ENCODE measurements at regions not wholly inside any gene's neighbourhood (a gene's known extent, or its start where the extent isn't known, plus 50 kb on each side); places are given as distances from the start of the nearest gene placed in this dataset.
A peak's percentile ranks its signal among the peaks of the same experiment; 100 is the strongest.
"Not testable (repeated sequence)": the region's sequence is repeated elsewhere in the genome, so short reads cannot be mapped to it uniquely, and the experiment has no call there.

DNA sequence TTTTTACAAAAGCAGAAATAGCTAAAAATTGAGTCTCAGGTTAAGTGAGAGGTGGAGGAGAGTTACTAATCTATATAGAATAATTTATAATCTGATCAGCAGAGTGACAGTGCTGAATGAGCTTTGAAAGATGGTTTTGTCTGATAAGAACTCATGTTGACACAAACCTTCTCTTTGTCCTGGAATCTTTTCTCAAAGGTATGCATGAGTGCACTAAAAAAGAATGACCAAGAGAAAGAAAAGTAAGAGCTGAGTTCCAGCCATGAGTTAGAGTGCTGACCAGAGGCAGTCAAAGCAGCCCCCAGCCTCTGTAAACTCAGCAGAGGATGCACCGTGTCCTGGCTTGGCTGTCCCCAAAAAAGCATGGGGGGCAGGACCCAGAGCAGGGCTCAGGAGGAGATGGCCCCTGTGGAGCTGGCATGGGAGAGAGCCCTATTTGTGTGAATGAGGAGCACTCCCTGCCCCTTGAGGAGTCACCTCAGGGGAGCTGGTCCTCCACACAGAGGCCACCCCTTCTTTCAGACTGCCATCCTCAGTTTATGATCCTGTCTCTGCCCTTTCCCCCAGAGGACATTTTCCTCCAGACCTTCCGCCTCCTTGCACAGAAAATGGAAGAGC is 129.8 kb downstream of the SEC23A start:
- no peak for DNase-seq

DNA sequence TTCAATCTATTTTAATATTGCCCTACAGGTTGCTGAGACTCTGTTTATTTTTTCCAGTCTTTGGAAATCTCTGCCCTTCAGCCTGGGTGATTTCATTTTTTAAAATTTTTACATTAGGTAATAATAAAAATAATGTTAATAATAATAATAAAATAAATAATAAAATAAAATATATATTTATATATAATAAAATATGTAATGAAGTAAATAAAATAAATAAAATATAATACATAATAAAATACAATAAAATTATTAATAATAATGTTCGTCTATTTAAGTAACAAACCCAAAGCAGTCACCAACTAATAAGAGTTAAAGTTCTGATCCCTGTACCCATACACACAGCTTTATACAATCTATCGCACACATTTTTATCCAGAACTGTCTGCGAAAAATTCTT is 130.5 kb downstream of the SEC23A start:
- DNase-seq = no peak

DNA sequence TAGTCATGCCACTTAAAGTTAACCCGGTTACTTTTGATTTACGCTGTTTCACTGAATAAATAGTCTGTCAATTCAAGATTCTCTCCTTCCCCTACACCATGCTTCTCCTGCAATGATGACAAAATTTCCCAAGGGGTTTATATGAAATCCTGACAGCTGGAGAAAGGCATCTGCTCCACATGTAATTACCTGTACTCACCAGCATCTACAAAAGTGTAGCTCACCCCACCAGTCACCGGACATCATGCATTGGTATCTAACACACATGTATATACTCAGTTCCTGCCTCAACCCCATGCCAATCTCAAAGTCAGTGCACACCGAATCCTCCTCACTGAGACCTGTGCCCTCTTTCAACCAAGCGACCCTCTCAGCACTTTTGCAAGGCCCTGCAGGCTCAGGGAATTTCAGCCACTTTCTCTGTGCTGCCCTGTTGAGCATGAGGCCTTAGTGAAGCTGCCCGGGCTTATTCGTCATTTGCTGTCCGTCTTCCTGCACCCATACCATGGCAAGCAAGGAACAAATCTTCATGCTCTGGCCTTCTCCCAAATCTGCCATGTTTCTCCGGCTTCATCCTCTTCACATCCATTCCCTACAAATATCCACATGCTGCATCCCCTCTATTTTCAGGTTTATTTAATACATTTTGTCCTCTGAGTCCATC is 131.6 kb downstream of the SEC23A start:
- no peak for DNase-seq

- DNase-seq = no peak
Measured at GRCh38 chr14:38964630-38965029, 138.4 kb downstream of the SEC23A start.

- no peak for DNase-seq
Measured at GRCh38 chr14:38960946-38961531, 142.0 kb downstream of the SEC23A start.

DNA sequence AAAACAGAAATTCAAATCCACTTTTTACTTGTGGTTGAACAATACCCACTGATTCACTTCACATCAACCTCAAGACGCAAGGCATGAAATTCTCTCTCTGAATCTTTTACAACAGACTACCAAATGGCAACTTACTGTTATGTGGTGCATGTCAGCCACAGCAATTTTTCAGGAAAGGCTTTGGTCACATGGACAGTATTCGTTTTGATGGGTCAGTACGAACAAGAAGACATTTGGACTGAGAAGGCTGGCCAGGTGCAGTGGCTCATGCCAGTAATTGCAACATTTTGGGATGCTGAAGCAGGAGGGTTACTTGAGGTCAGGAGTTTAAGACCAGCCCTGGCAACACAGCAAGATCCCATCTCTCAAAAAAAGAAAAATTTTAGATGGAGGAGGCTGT is 144.0 kb downstream of the SEC23A start:
- DNase-seq = no peak

- DNase-seq = peak; percentile 2
Measured at GRCh38 chr14:38958589-38958988, 144.4 kb downstream of the SEC23A start.

GRCh38 chr14:38951451-38951850 is 151.6 kb downstream of the SEC23A start:
- DNase-seq = no peak

GRCh38 chr14:38950676-38951075 is 152.4 kb downstream of the SEC23A start:
- DNase-seq = no peak

- DNase-seq = no peak
Measured at GRCh38 chr14:38948576-38948975, 154.5 kb downstream of the SEC23A start.

DNA sequence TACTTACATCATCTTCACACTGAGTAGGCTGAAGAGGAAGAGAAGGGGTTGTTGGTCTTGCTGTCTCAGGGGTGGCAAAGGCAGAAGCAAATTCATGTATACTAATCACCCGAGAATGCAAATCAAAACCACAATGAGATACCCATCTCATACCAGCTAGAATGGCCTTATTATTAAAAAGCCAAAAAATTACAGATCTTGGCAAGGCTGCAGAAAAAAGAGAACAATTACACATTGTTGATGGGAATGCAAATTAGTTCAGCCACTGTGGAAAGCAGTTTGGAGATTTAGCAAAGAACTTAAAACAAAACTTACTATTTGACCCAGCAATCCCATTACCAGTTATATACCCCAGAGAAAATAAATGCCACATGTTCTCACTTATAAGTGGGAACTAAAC is 154.9 kb downstream of the SEC23A start:
- no peak for DNase-seq

- DNase-seq = no peak
Measured at GRCh38 chr14:38947343-38947742, 155.7 kb downstream of the SEC23A start.

GRCh38 chr14:38944691-38945090 is 158.3 kb downstream of the SEC23A start:
- DNase-seq = no peak

DNA sequence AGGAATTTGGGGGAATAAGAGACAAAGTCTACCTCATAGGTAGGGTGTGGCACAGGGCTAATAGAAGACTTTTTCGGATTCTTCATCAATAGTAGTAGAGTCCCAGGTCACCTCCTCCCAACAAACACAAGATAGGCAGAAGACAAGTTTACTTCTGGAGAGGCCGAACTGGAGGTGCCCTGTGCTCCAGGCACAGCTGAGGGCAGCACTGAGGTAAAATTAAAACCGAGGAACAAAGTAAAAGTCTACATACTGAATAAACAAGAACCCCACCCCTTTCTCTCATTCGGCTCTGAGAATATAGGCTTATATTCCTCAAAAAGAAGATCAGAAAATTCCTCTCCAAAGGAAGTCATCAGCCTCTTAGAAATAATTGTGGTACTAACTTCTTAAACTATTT is 161.5 kb downstream of the SEC23A start:
- DNase-seq = no peak

DNA sequence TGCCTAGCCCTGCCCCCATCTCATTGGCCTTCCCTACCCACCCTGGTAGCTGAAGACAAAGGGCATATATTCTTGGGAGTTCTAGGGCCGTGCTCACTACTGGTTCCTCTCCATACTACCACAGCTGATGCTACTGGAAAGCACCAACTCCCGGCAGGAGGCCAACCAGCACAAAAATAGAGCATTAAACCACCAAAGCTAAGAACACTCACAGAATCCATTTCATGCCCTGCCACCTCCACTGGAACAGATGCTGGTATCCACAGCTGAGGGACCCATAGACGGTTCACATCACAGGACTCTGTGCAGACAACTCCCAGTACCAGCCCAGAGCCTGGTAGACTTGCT is 170.4 kb downstream of the SEC23A start:
- DNase-seq = not testable (repeated sequence)

- no peak for DNase-seq
Measured at GRCh38 chr14:38931969-38932652, 170.9 kb downstream of the SEC23A start.

GRCh38 chr14:38930898-38931297 is 172.1 kb downstream of the SEC23A start:
- no peak for DNase-seq

DNA sequence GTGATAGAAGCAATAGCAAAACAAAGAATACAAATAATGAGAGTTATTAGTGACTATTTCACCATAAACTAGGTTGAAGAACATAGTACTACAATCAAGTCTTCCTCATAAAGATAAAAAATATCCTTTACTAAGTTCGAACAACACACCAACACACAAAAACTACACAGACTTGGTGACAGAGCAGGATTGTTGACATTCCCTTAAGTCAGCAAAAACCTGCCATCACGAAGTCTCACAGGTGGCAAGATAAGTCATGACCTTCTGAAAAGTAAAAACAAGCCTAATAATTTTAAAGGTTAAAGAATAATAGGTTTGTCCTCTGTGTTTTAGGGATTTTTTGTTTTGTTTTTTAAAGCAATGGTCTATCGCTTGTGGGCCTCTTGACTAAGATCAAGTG is 173.0 kb downstream of the SEC23A start:
- no peak for DNase-seq

DNA sequence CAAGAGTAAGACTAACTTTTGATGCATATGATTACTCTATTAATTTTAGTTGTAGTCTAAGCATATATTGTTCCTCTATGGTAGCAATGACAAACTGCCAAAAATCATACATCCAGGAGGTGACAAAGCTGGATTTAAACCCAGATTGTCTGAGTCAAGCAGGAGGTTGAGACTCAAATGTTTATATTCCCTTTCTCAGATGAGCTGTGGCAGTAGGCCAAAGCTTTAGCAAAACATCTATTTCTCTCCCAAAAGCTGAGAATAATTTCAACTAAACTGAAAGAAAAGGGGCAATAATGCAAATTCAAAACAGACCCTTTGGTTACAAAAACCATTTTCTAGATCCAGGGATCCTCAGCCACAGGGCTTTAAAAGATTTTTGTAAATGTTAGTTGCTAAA is 173.6 kb downstream of the SEC23A start:
- no peak for DNase-seq

DNA sequence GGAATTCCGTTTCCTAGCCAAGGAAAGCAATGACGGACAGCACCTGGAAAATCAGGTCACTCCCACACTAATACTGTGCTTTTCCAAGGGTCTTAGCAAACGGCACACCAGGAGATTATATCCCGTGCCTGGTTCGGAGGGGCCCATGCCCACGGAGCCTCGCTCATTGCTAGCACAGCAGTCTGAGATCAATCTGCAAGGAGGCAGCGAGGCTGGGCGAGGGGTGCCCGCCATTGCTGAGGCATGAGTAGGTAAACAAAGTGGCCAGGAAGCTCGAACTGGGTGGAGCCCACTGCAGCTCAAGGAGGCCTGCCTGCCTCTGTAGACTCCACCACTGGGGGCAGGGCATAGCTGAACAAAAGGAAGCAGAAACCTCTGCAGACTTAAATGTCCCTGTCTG is 181.1 kb downstream of the SEC23A start:
- DNase-seq = not testable (repeated sequence)

DNA sequence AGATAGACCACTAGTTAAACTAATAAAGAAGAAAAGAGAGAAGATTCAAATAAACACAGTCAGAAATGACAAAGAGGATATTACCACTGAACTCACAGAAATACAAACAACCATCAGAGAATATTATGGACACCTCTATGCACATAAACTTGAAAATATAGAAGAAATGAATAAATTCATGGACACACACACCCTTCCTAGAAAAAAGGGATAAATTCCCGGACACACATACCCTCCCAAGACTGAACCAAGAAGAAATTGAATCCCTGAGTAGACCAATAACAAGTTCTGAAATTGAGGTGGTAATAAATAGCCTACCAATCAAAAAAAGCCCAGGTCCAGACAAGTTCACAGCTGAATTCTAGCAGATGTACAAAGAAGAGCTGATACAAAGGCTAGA is 187.9 kb downstream of the SEC23A start:
- no peak for DNase-seq

DNA sequence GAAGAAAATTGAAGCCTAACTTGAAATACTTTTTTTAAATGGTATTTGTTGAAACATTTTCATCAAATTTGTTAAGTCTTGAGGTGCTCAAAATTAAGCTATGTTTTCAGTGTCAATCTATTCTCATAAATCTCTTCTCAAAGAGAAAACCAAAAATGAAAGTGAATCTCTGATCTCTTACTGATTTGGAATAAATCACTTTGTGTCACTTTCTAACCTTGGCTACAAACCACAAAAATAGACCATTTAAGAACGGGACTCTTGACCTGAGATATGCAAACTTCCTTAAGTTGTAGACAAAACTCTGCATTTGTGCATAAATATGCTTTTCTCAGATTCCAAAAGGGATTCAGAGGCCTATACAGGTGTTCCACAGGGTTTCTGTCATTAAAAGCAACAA is 192.9 kb downstream of the SEC23A start:
- no peak for DNase-seq

DNA sequence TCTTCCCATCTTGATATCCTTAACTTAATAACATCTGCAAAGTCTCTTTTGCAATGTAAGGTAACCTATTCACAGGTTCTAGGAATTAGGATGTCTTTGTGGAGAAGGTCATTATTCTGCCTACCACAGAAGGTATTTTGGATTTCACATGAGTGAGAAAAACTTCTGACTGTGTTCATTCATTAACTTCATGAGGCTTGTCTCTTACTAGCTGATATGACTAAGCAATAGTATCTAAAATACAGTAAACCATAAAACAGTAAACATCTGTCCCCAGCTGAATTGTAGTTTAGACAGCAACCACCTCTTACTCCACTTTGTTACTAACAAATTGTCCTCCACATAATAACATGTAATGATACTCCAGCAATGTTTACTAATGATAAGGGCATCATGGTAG is 198.1 kb downstream of the SEC23A start:
- DNase-seq = no peak

DNA sequence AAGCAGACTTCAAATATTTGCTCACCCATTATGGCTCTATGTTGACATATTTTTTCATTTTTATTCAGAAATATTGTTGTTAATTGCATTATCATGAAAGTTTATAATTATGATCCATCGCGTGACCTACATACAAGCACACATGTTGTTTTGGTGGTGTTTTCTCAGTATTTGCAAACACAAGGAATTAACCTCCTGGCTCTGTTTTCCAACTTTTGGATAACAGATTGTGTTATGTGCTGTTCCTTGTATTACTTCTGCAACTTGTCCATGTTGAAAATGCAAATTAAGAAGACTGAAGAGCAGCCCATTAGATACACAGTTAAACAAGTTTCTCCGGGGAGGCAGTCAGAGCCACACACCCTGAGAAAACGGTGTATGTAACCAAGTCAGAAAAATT is 201.2 kb downstream of the SEC23A start:
- no peak for DNase-seq

All from T1000 (cell line).